GM12874 (cell line): ENCODE measurements at regions not wholly inside any gene's neighbourhood (a gene's known extent, or its start where the extent isn't known, plus 50 kb on each side); places are given as distances from the start of the nearest gene placed in this dataset.

Experiments
- CTCF ChIP-seq: IDR thresholded peaks from 2 replicates; pipeline ENCODE4 v1.5.1; 2011; ENCODE audit warnings: low read depth, mild to moderate bottlenecking, control low read depth, low read length, moderate library complexity; ENCODE audit not compliant: insufficient read depth

GRCh38 chr2:37744010-37744409 lies 72.6 kb upstream of the CDC42EP3 start:
- TF ChIP-seq CTCF: no peak

- no peak for TF ChIP-seq CTCF
Observed at GRCh38 chr2:37746883-37747282, 75.4 kb upstream of the CDC42EP3 start.

GRCh38 chr2:37748541-37748940 lies 77.1 kb upstream of the CDC42EP3 start:
- no peak for TF ChIP-seq CTCF

GRCh38 chr2:37752766-37753165 lies 81.3 kb upstream of the CDC42EP3 start:
- TF ChIP-seq CTCF: no peak

- TF ChIP-seq CTCF: no peak
Observed at GRCh38 chr2:37753758-37754157, 82.3 kb upstream of the CDC42EP3 start.

- no peak for TF ChIP-seq CTCF
Observed at GRCh38 chr2:37760471-37760870, 89.0 kb upstream of the CDC42EP3 start.

GRCh38 chr2:37764739-37765138 lies 93.3 kb upstream of the CDC42EP3 start:
- no peak for TF ChIP-seq CTCF

GRCh38 chr2:37766106-37766505 lies 94.7 kb upstream of the CDC42EP3 start:
- TF ChIP-seq CTCF: no peak
